H1 (cell line): ENCODE measurements at regions not wholly inside any gene's neighbourhood (a gene's known extent, or its start where the extent isn't known, plus 50 kb on each side); places are given as distances from the start of the nearest gene placed in this dataset.

ENCODE experiments used
- BRCA1 ChIP-seq: IDR thresholded peaks from 2 replicates; pipeline ENCODE4 v1.6.1; 2012; ENCODE audit warnings: low read depth, low read length, improper control_type of control experiment
- CTBP2 ChIP-seq: IDR thresholded peaks from 2 replicates; pipeline ENCODE4 v1.7.0; 2011; ENCODE audit warnings: borderline replicate concordance, mild to moderate bottlenecking, moderate library complexity, mixed read lengths, low read length; ENCODE audit not compliant: insufficient read depth, insufficient read length
- CTCF ChIP-seq, 3 experiments: IDR thresholded peaks; 1 replicate in 2 of 3; 2 replicates in 1 of 3; pipeline versions ENCODE4 v1.5.1 to v1.6.1; 2011; ENCODE audit warnings: low read length in 3 of 3, mild to moderate bottlenecking in 3 of 3, inconsistent platforms in 2 of 3, low read depth in 1 of 3, moderate library complexity in 1 of 3; ENCODE audit not compliant: insufficient read depth in 1 of 3; ENCODE audit errors: control extremely low read depth in 1 of 3
- EP300 ChIP-seq, 2 experiments: IDR thresholded peaks; 1 replicate in 1 of 2; 2 replicates in 1 of 2; pipeline ENCODE4 v1.6.1; 2011 to 2012; ENCODE audit warnings: low read depth in 2 of 2, low read length in 2 of 2, mild to moderate bottlenecking in 2 of 2, borderline replicate concordance in 1 of 2, inconsistent platforms in 1 of 2, moderate library complexity in 1 of 2
- EZH2 ChIP-seq: fragments of 200-600 bp; sonication (generic); IDR thresholded peaks from 2 replicates; pipeline ENCODE4 v1.7.1; 2012; ENCODE audit warnings: low read depth, mild to moderate bottlenecking, moderate library complexity, low read length, inconsistent platforms; ENCODE audit not compliant: severe bottlenecking
- HDAC2 ChIP-seq, 2 experiments: fragments of 300-600 bp in 1 of 2; sonication (generic) in 1 of 2; IDR thresholded peaks; 2 replicates each; pipeline ENCODE4 v1.6.1; 2011 to 2012; ENCODE audit warnings: low read depth in 2 of 2, low read length in 2 of 2, mild to moderate bottlenecking in 2 of 2, moderate library complexity in 2 of 2, borderline replicate concordance in 1 of 2, inconsistent platforms in 1 of 2
- KDM1A ChIP-seq: fragments of 200-600, 300-600 bp; sonication (generic); IDR thresholded peaks from 2 replicates; pipeline ENCODE4 v1.7.1; 2016; ENCODE audit warnings: mild to moderate bottlenecking, low read length, borderline replicate concordance
- MAX ChIP-seq: IDR thresholded peaks from 2 replicates; pipeline ENCODE4 v1.6.1; 2012; ENCODE audit warnings: inconsistent platforms
- POLR2A ChIP-seq, 2 experiments: IDR thresholded peaks; 1 replicate in 1 of 2; 2 replicates in 1 of 2; pipeline ENCODE4 v1.6.1; 2011; ENCODE audit warnings: low read depth in 2 of 2, low read length in 2 of 2, mild to moderate bottlenecking in 2 of 2; ENCODE audit errors: control extremely low read depth in 1 of 2
- POLR2AphosphoS5 ChIP-seq: IDR thresholded peaks from 2 replicates; pipeline ENCODE4 v1.6.1; 2011; ENCODE audit warnings: low read depth, low read length
- RFX5 ChIP-seq: IDR thresholded peaks from 2 replicates; pipeline ENCODE4 v1.6.1; 2011; ENCODE audit warnings: low read depth, low read length, improper control_type of control experiment, borderline replicate concordance
- SIX5 ChIP-seq: IDR thresholded peaks from 2 replicates; pipeline ENCODE4 v1.6.1; 2011; ENCODE audit warnings: mild to moderate bottlenecking, low read depth, low read length
- SUZ12 ChIP-seq: fragments of 200-600 bp; sonication (generic); IDR thresholded peaks from 2 replicates; pipeline ENCODE4 v1.6.1; 2012; ENCODE audit warnings: mild to moderate bottlenecking, inconsistent platforms, low read length, moderate library complexity, mixed read lengths

- TF ChIP-seq CTCF (IDR thresholded peaks at IDR 0.05; ENCODE audit: control extremely low read depth in 1 of 3, insufficient read depth in 1 of 3, low read depth in 1 of 3, low read length in 3 of 3) (no peak), MAX (no peak), EZH2 (no peak), SIX5 (no peak), EP300 (IDR thresholded peaks at IDR 0.05; ENCODE audit: borderline replicate concordance in 1 of 2, low read depth in 2 of 2, low read length in 2 of 2) (no peak), SUZ12 (no peak), KDM1A (no peak), POLR2A (IDR thresholded peaks at IDR 0.05; ENCODE audit: control extremely low read depth in 1 of 2, low read depth in 2 of 2, low read length in 2 of 2) (no peak), HDAC2 (IDR thresholded peaks at IDR 0.05; ENCODE audit: borderline replicate concordance in 1 of 2, low read depth in 2 of 2, low read length in 2 of 2) (no peak), POLR2AphosphoS5 (no peak), CTBP2 (no peak), RFX5 (no peak), BRCA1 (no peak)
These were observed 166.7 kb downstream of the RAP2B start for GRCh38 chr3:153328690-153329089.
